T-helper 1 cell treated with Interleukin-12 subunit alpha and Interleukin-12 subunit beta and Interleukin-4 antibody, amounts not matched to agents 30 μg/mL and 1 μg/mL, for 36 hours (primary cell): ENCODE measurements at regions not wholly inside any gene's neighbourhood (a gene's known extent, or its start where the extent isn't known, plus 50 kb on each side); places are given as distances from the start of the nearest gene placed in this dataset.

Source experiments
- H3K27ac Mint-ChIP-seq: one replicate; pipeline ENCODE4 v1.8.0; 2021; ENCODE audit warnings: mild to moderate bottlenecking, mixed read lengths
- H3K27me3 Mint-ChIP-seq: one replicate; pipeline ENCODE4 v1.8.0; 2021; ENCODE audit warnings: low read depth, mixed read lengths
- H3K36me3 Mint-ChIP-seq: one replicate; pipeline ENCODE4 v1.8.0; 2021; ENCODE audit warnings: low read depth, mixed read lengths
- H3K4me1 Mint-ChIP-seq: one replicate; pipeline ENCODE4 v1.8.0; 2021; ENCODE audit warnings: low read depth, mixed read lengths
- H3K4me3 Mint-ChIP-seq: one replicate; pipeline ENCODE4 v1.8.0; 2021; ENCODE audit warnings: mild to moderate bottlenecking, moderate library complexity, mixed read lengths
- H3K9me3 Mint-ChIP-seq: one replicate; pipeline ENCODE4 v1.8.0; 2021; ENCODE audit warnings: mixed read lengths

DNA sequence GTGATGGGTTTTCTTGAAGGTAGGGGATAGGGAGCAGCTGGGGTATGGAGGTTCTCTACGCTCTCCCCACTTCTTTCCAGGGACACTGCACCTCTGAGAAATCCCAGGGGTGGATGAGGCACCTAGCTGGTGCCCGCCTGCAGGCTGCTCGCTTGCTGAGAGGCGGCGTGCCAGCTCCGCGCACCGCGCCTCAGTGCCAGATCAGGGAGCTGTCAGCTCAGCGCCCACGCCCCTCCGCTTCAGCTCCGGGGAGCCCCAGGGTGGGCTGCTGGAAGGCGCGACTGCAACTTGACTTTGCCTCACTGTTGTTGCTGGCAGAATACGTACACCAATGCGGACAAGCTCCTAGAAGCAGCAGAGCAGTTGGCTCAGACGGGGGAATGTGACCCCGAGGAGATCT lies 345.7 kb upstream of the UMPS start:
- no peak overlapping the region for H3K27ac Mint-ChIP-seq
- H3K4me3 Mint-ChIP-seq = no peak overlapping the region
- H3K9me3 Mint-ChIP-seq = no peaks in the 10 kb centered on the region
- H3K4me1 Mint-ChIP-seq = no peaks in the 10 kb centered on the region
- H3K36me3 Mint-ChIP-seq = no peaks in the 10 kb centered on the region
- H3K27me3 Mint-ChIP-seq = peaks cover 25% of the 10 kb centered on the region

DNA sequence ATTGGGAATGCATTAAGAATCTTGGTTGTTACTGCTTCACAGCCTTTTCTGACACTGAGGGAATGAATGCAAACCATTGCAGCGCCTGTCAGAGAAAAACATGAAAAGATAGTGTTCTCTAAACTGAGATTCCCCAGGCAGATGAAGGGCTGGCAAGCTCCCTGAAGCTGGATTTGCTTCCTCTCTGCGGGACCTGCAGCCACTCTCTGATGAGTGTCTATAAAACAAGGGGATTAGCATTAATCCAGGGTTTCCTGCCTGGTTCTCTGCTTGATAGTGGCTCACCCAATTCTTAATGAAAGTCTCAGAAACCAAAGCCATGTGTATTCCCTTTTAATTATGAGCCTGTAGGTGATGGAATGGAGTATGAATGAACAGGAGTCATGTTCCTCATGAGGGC lies 344.3 kb upstream of the UMPS start:
- peaks cover 26% of the 10 kb centered on the region for H3K27me3 Mint-ChIP-seq
- no peaks in the 10 kb centered on the region for H3K9me3 Mint-ChIP-seq
- no peaks in the 10 kb centered on the region for H3K4me1 Mint-ChIP-seq
- no peak overlapping the region for H3K27ac Mint-ChIP-seq
- H3K36me3 Mint-ChIP-seq = no peaks in the 10 kb centered on the region
- no peak overlapping the region for H3K4me3 Mint-ChIP-seq

DNA sequence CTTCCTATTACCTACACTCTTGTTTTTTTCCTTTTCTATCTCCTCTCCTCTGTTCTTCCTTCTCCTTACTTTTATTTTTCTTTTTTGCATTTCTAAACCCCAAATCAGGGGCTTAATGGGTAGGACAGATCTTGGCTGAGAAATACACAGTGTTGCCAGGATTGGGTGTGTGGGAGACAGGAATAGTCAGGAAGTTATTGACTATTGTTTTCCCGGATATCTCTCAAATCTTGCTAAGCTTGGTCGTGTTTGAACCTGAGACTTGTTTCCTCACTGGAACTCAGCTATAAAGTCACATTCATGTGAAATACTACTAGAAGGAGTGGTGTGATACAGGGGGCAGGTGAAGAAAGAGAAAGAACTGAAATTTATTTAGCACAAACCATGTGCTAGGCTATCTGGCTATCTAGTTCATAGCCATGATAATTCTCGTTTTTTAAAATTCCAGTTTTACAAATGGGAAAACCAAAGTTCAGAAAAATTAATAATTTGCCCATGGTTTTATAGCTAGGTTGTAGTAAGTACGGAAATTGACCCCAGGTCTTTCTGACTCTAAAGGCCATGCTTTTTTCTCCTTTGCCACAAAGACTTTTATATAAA lies 343.2 kb upstream of the UMPS start:
- Mint-ChIP-seq H3K27me3 (peaks cover 32% of the 10 kb centered on the region), H3K4me1 (no peaks in the 10 kb centered on the region), H3K27ac (no peak overlapping the region), H3K36me3 (no peaks in the 10 kb centered on the region), H3K4me3 (no peak overlapping the region), H3K9me3 (no peaks in the 10 kb centered on the region)

DNA sequence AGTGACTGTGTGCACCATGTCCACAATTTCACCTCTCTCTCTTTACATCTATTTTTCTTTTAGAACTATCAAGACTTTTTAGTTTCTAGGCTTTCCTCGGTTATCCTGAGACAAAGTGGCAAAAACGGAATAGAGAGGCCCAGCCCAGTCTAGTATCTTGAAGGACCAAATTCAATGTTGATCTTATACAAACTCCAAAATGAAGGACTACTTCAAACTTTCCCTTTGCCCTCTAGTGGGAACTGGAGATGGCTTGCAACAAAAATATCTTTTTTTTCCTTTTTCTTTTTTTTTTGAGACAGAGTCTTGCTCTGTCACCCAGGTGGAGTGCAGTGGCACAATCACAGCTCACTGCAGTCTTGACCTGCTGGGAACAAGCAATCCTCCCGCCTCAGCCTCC lies 338.5 kb upstream of the UMPS start:
- H3K27ac Mint-ChIP-seq = no peak overlapping the region
- no peaks in the 10 kb centered on the region for H3K9me3 Mint-ChIP-seq
- H3K4me3 Mint-ChIP-seq = no peak overlapping the region
- H3K4me1 Mint-ChIP-seq = no peaks in the 10 kb centered on the region
- H3K36me3 Mint-ChIP-seq = no peaks in the 10 kb centered on the region
- H3K27me3 Mint-ChIP-seq = peaks cover 40% of the 10 kb centered on the region

DNA sequence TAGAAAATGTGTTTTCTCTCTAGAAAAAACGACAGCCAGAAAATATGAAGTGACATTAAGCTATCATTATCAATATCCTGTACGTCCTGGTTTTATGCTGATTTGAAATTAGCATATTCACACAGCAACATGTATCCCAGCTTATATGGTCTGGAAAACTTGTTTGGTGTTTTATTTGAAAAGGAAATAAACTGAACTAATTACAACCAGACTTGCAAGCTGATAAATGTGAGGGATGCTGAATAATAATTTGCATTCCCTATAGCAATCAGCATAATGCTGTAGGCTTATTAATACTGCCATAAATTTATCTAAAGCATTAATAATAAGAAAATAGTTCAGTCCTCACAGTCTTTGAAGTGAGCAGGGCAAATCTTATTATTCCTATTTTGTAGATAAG lies 336.9 kb upstream of the UMPS start:
- no peak overlapping the region for H3K27ac Mint-ChIP-seq
- H3K36me3 Mint-ChIP-seq = no peaks in the 10 kb centered on the region
- H3K27me3 Mint-ChIP-seq = peaks cover 35% of the 10 kb centered on the region
- no peaks in the 10 kb centered on the region for H3K4me1 Mint-ChIP-seq
- H3K9me3 Mint-ChIP-seq = no peaks in the 10 kb centered on the region
- no peak overlapping the region for H3K4me3 Mint-ChIP-seq

DNA sequence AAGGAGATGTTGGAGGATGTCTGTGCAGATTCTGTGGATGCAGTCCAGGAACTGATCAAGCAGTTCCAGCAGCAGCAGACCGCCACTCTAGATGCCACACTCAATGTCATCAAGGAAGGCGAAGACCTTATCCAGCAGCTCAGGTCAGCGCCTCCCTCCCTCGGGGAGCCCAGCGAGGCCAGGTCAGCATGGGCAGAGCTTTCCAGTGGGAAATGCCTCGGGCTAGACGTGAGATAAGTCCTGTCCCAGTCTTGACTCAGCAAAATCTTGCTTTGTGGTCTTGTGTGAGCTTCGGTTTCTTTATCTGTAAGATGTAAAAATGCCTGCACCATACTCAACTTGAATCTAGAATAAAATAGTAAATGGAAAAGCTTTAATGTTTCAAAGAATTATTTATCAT lies 335.1 kb upstream of the UMPS start:
- no peaks in the 10 kb centered on the region for H3K4me1 Mint-ChIP-seq
- peaks cover 21% of the 10 kb centered on the region for H3K27me3 Mint-ChIP-seq
- H3K27ac Mint-ChIP-seq = no peak overlapping the region
- no peaks in the 10 kb centered on the region for H3K9me3 Mint-ChIP-seq
- H3K36me3 Mint-ChIP-seq = no peaks in the 10 kb centered on the region
- no peak overlapping the region for H3K4me3 Mint-ChIP-seq

DNA sequence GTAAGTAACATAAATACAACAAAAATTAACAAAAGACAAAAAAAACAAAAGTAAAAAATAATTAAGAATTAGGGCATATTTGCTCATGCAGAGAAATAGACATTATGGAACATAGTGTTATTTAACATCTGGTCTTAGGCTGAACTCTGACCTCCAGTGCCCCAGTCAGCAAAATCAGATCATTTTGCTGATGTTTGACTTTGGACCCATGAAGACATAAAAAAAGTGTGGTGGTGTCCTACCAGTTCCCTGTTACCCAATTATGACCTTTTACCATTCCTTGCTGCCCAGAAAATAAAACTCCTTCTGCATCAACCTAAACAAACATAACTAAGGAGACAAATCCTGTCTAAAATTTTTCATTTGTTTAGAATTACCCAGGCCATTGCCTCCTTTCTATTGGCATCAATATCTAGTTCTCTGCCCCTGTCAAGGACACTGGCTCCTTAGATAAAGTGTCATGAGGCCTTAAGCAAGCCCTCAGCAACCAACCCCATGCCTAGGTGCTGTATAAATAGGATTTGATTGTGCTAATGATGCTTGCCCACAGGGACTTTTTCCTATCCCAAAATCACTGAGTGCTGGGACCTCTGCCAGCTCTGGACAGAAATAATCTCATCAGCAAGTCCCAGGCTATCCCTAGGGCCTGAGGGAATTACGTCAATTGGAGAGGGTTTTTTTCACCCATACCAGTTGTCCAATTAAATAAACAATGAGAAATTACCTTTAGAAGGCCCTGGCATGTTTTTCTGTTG lies 334.5 kb upstream of the UMPS start:
- Mint-ChIP-seq H3K27me3 (peaks cover 21% of the 10 kb centered on the region), H3K4me3 (no peak overlapping the region), H3K4me1 (no peaks in the 10 kb centered on the region), H3K9me3 (no peaks in the 10 kb centered on the region), H3K36me3 (no peaks in the 10 kb centered on the region), H3K27ac (no peak overlapping the region)

DNA sequence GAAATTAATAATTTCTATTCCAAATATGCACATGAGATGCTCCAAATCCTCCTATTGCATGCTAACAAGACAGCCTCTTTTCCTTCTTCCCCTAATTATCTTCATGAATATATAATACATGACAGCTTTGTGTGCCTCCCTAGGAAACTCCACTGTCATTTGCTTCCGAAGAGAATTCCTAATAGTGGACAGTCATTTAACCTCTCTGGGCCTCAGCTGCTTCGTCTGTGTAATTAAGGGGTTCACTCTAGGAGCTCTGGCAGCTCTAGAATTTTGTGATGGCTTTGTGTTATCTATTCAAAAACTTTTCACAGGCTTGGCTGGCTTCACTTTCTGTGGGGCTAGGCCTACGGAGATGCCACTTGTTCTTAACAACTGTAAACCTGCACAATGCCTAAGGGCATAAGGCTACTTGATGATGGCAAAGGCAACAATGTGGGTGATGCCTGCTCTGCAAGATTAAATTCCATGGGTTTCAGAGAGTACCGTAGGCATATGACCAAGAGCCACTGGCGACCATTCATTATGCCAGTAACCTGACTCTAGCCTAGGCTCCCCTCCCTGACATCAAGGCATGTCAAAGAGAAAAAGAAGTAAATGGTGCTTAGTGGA lies 333.8 kb upstream of the UMPS start:
- Mint-ChIP-seq H3K4me1 (no peaks in the 10 kb centered on the region), H3K4me3 (no peak overlapping the region), H3K36me3 (no peaks in the 10 kb centered on the region), H3K27ac (no peak overlapping the region), H3K27me3 (peaks cover 14% of the 10 kb centered on the region), H3K9me3 (no peaks in the 10 kb centered on the region)

DNA sequence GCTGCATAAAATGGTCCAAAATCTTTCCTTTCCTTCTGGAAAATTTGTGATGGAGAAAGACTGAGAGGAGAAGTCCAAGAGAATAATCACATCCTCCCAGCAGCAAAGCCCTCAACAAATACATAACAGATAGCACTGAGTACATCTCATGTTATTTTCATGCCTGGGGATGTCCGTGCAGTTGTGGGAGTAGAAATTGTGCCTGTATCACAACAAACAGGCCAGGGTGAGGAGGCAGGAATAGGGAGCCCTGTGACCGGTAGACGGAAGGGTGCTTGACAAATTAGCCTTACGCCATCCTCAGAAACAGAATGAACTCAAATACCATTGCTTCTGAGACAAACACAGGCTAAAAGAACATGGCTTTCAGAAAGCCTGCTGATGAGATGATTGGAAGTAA lies 333.2 kb upstream of the UMPS start:
- no peaks in the 10 kb centered on the region for H3K4me1 Mint-ChIP-seq
- H3K27ac Mint-ChIP-seq = no peak overlapping the region
- H3K27me3 Mint-ChIP-seq = peaks cover 13% of the 10 kb centered on the region
- H3K9me3 Mint-ChIP-seq = no peaks in the 10 kb centered on the region
- H3K36me3 Mint-ChIP-seq = no peaks in the 10 kb centered on the region
- H3K4me3 Mint-ChIP-seq = no peak overlapping the region

DNA sequence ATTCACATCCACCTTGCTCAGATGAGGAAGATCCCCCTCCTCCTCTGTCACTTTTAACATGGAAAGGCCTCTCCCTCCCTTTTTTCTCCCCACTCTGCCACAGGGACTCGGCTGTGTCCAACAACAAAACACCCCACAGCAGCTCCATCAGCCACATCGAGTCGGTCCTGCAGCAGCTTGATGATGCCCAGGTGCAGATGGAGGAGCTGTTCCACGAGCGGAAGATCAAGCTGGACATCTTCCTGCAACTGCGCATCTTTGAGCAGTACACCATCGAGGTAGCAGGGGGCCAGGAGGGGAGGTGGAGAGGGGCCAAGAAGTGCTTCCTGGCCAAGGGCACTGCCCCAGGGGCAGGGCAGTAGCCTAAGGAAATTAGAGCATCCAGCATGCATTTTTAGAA lies 331.7 kb upstream of the UMPS start:
- Mint-ChIP-seq H3K4me3 (no peak overlapping the region), H3K9me3 (no peaks in the 10 kb centered on the region)

DNA sequence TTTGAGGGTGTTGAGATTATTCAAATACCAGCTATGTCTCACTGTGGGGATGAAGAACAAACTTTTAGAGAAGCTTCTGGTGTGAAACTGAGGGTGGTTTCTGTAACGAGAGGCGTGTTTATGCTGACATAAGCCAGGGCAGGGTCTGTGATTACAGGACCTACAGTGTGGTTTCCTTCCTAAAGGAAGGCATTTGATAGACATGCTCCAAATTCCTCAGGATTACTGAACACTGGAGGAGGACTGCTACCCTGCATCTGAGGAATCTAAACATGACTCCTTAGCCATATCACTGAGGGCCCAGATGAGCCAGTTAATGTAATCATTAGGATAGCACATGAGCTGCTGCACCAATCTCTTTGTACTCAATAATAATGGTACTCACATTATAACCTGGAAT lies 328.4 kb upstream of the UMPS start:
- Mint-ChIP-seq H3K4me3 (no peak overlapping the region), H3K9me3 (no peaks in the 10 kb centered on the region), H3K27me3 (peaks cover 6% of the 10 kb centered on the region), H3K36me3 (no peaks in the 10 kb centered on the region), H3K27ac (no peak overlapping the region), H3K4me1 (no peaks in the 10 kb centered on the region)

More for the DNA sequence above, 331.7 kb upstream of the UMPS start:
- Mint-ChIP-seq H3K36me3 (no peaks in the 10 kb centered on the region), H3K4me1 (no peaks in the 10 kb centered on the region), H3K27ac (no peak overlapping the region), H3K27me3 (peaks cover 16% of the 10 kb centered on the region)

DNA sequence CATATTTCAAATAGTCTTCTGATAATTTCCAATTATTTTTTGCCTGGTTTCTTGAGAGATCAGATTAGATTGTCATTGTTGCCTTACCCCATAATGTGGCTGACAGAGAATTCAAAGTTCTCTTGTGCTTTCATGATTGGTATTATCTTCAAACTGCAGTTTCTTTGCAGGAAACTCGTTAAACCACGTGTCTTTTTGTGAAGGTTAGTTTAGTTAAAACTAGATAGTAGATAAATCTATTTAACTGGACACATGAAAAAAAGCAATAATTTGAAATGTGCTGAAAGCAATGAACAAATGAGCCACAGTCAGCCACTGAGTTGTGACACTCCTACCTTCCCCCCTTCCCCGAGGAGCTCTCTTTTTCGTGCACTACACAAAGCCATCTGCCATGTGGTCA lies 327.5 kb upstream of the UMPS start:
- Mint-ChIP-seq H3K9me3 (no peaks in the 10 kb centered on the region), H3K27me3 (peaks cover 6% of the 10 kb centered on the region), H3K4me1 (no peaks in the 10 kb centered on the region), H3K36me3 (no peaks in the 10 kb centered on the region), H3K4me3 (no peak overlapping the region), H3K27ac (no peak overlapping the region)

DNA sequence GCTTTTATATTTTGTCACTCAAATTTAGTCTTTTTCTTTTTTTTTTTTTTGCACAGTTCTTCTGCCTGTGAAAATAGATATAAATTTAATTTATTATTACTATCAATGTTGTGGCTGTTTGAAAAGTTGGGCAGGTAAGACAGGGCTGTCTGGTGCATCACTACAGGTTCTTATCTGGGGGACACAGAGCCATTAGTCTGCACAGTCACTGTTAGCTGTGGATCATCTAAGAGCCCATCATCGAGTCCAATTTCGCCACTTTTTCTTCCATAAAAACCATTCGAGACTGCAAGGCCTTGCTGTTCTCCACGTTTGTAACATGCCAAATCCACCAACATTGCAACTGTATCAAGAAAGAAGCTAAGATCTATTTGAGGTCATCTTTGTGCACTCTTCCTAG lies 325.6 kb upstream of the UMPS start:
- H3K27me3 Mint-ChIP-seq = peaks cover 6% of the 10 kb centered on the region
- H3K4me1 Mint-ChIP-seq = no peaks in the 10 kb centered on the region
- H3K9me3 Mint-ChIP-seq = no peaks in the 10 kb centered on the region
- no peaks in the 10 kb centered on the region for H3K36me3 Mint-ChIP-seq
- no peak overlapping the region for H3K27ac Mint-ChIP-seq
- H3K4me3 Mint-ChIP-seq = no peak overlapping the region

DNA sequence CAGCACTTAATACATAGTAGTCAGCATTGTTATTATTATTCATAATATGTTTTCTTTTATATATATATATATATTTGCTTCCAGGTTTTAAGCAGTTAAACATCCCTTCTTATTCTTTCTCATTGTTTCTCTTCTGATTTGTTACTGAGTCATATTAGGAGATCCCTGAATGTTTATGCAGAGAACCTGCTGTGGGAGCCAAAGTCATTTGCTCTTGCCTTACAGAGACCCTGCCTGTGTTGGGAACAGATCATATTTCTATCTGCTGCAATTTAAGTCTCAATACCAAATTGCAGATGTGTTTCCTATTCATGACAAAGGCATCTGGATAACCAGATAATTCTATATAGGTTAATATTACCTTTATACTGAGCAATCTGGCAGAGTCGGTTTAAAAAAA lies 323.0 kb upstream of the UMPS start:
- H3K9me3 Mint-ChIP-seq = no peaks in the 10 kb centered on the region
- H3K27me3 Mint-ChIP-seq = peaks cover 3% of the 10 kb centered on the region
- H3K4me1 Mint-ChIP-seq = no peaks in the 10 kb centered on the region
- H3K4me3 Mint-ChIP-seq = no peak overlapping the region
- no peaks in the 10 kb centered on the region for H3K36me3 Mint-ChIP-seq
- no peak overlapping the region for H3K27ac Mint-ChIP-seq

DNA sequence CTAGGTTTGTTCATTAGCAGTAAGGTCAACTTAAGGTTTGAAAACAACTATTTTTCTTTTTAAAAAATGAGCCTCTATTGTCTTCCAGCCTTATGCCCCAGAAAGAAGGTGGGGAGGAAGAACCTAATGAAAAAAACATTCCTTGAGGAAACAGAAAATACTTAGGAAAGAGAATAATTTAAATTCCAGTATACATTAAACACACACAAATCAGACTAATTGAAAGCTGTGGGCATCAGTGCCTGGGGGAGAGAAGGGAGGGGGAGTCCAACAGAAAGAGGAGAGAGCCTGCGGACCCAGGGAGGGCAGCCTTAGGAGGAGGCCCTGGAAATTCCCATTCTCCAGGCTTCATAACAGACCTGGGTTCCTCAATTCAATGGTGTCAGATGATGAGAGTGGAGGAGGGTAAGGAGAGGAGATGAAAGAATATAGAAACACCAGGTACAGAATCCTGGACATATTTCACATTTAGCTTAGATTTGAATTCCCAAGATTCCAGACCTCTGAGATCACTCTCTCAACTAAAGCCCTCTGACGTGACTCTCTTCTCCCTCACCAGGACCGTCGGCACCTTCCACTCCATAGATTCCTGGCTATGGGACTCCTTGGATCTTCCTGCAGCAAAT lies 320.5 kb upstream of the UMPS start:
- Mint-ChIP-seq H3K36me3 (no peaks in the 10 kb centered on the region), H3K27ac (no peak overlapping the region), H3K9me3 (no peaks in the 10 kb centered on the region)

More for the DNA sequence above, 320.5 kb upstream of the UMPS start:
- Mint-ChIP-seq H3K4me1 (no peaks in the 10 kb centered on the region), H3K4me3 (no peak overlapping the region), H3K27me3 (no peaks in the 10 kb centered on the region)
